Lung (tissue), 11 donors: ENCODE measurements at regions not wholly inside any gene's neighbourhood (a gene's known extent, or its start where the extent isn't known, plus 50 kb on each side); places are given as distances from the start of the nearest gene placed in this dataset.

ENCODE experiments used
- ATAC-seq: fragments of 200-7000 bp; cut with Tn5 transposase; one replicate; pipeline ENCODE4 v1.9.1; 2020; ENCODE audit warnings: moderate number of reproducible peaks; ENCODE audit not compliant: insufficient read depth, low FRiP score
- DNase-seq, 3 donors: peaks; one replicate each; pipeline ENCODE4 v3.0.0-alpha.2; 2013 to 2017
- H3K27ac ChIP-seq, 2 donors: one replicate each; pipeline ENCODE4 v1.5.1; 2013; ENCODE audit warnings: mild to moderate bottlenecking in 2 of 2, moderate library complexity in 2 of 2, control low read depth in 1 of 2, inconsistent platforms in 1 of 2, low read depth in 1 of 2, low read length in 1 of 2
- H3K27me3 ChIP-seq, 3 donors: one replicate each; pipeline ENCODE4 v1.5.1; 2013; ENCODE audit warnings: low read length in 2 of 3; ENCODE audit not compliant: control insufficient read depth in 3 of 3, insufficient read depth in 3 of 3
- H3K36me3 ChIP-seq, 4 donors: one replicate each; pipeline ENCODE4 v1.5.1; 2013; ENCODE audit warnings: low read length in 4 of 4, mild to moderate bottlenecking in 1 of 4, moderate library complexity in 1 of 4; ENCODE audit not compliant: control insufficient read depth in 4 of 4, insufficient read depth in 4 of 4
- H3K4me1 ChIP-seq, 5 donors: one replicate each; pipeline ENCODE4 v1.5.1; 2013; ENCODE audit warnings: low read length in 5 of 5, mild to moderate bottlenecking in 2 of 5, moderate library complexity in 1 of 5; ENCODE audit not compliant: control insufficient read depth in 5 of 5, insufficient read depth in 5 of 5
- H3K4me3 ChIP-seq: one replicate; pipeline ENCODE4 v1.5.1; 2013; ENCODE audit warnings: mild to moderate bottlenecking, control low read depth, moderate library complexity
- H3K9ac ChIP-seq, 2 donors: one replicate each; pipeline ENCODE4 v1.5.1; 2013; ENCODE audit warnings: low read length in 2 of 2, control low read depth in 1 of 2; ENCODE audit not compliant: insufficient read depth in 1 of 2
- H3K9me3 ChIP-seq, 4 donors: one replicate each; pipeline ENCODE4 v1.5.1; 2013; ENCODE audit warnings: low read length in 3 of 4, mild to moderate bottlenecking in 1 of 4, moderate library complexity in 1 of 4; ENCODE audit not compliant: control insufficient read depth in 4 of 4, insufficient read depth in 3 of 4
- WGBS, 2 donors: extraction: QIAGEN DNeasy Blood & Tissue Kit; methylation state at CpG; one replicate each; pipeline ENCODE4 v1.1.7; 2013; 5-methylcytosine and 5-hydroxymethylcytosine counted together
- TF ChIP-seq, protein P1 (sequence below): IDR thresholded peaks from 2 replicates; pipeline ENCODE4 v1.5.1; 2012; ENCODE audit warnings: mild to moderate bottlenecking; ENCODE audit errors: control extremely low read depth, extremely low read depth
- donor health status: control.
- donor health status: control.
- donor health status: Bipolar disorder and iron deficiency.
- donor health status: healthy.
- donor health status: DM: yes; HTN: yes; CAD: no.

DNA sequence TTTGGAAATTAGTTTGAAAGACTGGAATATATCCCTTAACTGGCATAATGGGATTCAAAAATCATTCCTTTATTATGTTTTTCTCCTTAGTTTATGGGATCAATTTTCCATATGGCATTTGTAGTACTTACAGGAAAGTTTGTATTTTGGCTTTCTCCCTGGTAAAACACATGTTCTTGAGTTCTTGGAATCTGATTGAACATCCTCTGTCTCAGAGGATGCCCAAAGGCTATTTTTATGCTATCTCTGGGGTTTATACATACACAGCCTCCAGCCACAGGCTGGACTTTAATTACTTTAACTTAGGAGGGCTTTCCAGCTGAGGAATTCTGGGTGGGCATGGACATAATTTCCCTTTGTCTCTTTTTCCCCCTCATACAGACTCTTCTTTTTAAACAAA lies 236.4 kb downstream of the HGF start:
- ATAC-seq, result no peak

DNA sequence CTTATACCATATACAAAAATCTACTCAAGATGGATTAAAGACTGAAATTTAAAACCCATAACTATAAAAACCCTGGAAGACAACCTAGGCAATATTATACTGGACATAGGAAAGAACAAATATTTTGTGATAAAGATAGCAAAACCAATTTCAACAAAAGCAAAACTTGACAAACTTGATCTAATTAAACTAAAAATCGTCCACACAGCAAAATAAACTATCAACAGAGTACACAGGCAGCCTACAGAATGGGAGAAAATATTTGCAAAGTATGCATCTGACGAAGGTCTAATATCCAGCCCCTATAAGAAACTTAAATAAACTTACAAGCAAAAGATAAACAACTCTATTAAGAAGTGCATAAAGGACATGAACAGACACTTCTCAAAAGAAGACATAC lies 240.1 kb downstream of the HGF start:
- Histone ChIP-seq H3K36me3 (no peaks in the 10 kb centered on the region), H3K9ac (no peak overlapping the region), H3K4me3 (no peak overlapping the region), H3K27me3 (no peaks in the 10 kb centered on the region), H3K9me3 (peaks cover 0 to 2% (median under 1%) of the 10 kb centered on the region in 4 donors), H3K27ac (no peak overlapping the region), H3K4me1 (no peaks in the 10 kb centered on the region)
- no peak for ATAC-seq
- TF ChIP-seq, protein P1, sequence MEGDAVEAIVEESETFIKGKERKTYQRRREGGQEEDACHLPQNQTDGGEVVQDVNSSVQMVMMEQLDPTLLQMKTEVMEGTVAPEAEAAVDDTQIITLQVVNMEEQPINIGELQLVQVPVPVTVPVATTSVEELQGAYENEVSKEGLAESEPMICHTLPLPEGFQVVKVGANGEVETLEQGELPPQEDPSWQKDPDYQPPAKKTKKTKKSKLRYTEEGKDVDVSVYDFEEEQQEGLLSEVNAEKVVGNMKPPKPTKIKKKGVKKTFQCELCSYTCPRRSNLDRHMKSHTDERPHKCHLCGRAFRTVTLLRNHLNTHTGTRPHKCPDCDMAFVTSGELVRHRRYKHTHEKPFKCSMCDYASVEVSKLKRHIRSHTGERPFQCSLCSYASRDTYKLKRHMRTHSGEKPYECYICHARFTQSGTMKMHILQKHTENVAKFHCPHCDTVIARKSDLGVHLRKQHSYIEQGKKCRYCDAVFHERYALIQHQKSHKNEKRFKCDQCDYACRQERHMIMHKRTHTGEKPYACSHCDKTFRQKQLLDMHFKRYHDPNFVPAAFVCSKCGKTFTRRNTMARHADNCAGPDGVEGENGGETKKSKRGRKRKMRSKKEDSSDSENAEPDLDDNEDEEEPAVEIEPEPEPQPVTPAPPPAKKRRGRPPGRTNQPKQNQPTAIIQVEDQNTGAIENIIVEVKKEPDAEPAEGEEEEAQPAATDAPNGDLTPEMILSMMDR, result no peak
- DNase-seq, result no peak
- WGBS, 2 donors, result 56 to 74% methylated on average over 2 of the region's 2 CpGs

More for the DNA sequence above, 236.4 kb downstream of the HGF start:
- TF ChIP-seq, protein P1, result no peak
- Histone ChIP-seq H3K9ac (no peak overlapping the region), H3K36me3 (no peaks in the 10 kb centered on the region), H3K27ac (no peak overlapping the region), H3K9me3 (peaks cover 0 to 1% (median 0%) of the 10 kb centered on the region in 4 donors), H3K27me3 (no peaks in the 10 kb centered on the region), H3K4me1 (no peaks in the 10 kb centered on the region), H3K4me3 (no peak overlapping the region)
- no peak for DNase-seq

DNA sequence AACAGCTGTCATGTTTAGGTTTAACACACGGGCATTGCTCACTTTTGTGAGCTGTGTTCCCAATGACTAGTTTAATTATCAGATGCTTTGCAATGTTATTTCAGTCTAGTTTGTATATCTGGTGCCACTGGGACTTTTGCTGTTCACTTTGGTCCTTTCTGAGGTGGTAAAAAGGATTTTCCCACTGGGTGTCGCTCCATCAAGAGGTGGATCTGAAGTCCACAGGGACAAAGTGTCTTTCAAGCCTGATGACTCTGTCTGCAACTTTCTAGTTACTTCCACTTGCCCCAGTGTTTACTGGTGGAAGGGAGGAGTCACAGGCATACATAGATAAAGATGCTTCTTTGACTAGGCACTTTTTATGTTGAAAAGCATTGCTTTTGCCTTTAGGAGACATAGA lies 242.2 kb downstream of the HGF start:
- Histone ChIP-seq H3K36me3 (no peaks in the 10 kb centered on the region), H3K27me3 (no peaks in the 10 kb centered on the region), H3K4me1 (no peaks in the 10 kb centered on the region), H3K4me3 (no peak overlapping the region), H3K9ac (no peak overlapping the region), H3K9me3 (peaks cover 0 to 2% (median under 1%) of the 10 kb centered on the region in 4 donors), H3K27ac (no peak overlapping the region)
- TF ChIP-seq, protein P1, result no peak
- WGBS, 2 donors, result 91 to 95% methylated on average over 2 of the region's 2 CpGs
- DNase-seq (no peak), ATAC-seq (no peak)

DNA sequence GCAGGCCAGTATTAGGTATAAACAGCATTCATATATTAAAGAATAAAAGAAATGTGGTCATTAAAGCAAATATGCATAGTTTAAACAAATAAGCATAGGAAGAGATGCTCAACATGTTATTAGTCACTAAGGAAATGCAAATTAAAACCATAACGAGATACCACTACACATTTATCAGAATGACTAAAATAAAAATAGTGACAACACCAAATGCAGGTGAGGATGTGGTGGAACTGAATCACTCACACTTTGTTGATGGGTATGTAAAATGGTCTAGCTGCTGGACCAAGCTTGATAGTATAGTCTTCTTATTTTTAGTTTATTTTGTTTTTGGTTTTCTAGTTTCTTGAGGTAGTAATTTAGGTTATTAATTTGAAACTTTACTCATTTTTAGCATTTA lies 242.9 kb downstream of the HGF start:
- no peaks in the 10 kb centered on the region for H3K27me3 ChIP-seq
- no peak overlapping the region for H3K27ac ChIP-seq
- DNase-seq, result no peak
- peaks cover 0 to 2% (median under 1%) of the 10 kb centered on the region in 4 donors for H3K9me3 ChIP-seq
- no peaks in the 10 kb centered on the region for H3K36me3 ChIP-seq
- ATAC-seq, result no peak
- H3K9ac ChIP-seq, result no peak overlapping the region
- WGBS, 2 donors, result 72 to 88% methylated on average over 1 of the region's 1 CpG
- H3K4me3 ChIP-seq, result no peak overlapping the region
- no peaks in the 10 kb centered on the region for H3K4me1 ChIP-seq
- TF ChIP-seq, protein P1, result no peak
